ENCODE measurements at regions not wholly inside any gene's neighbourhood (a gene's known extent, or its start where the extent isn't known, plus 50 kb on each side); places are given as distances from the start of the nearest gene placed in this dataset.

GRCh38 chr14:94679937-94680861 is 68.0 kb downstream of the SERPINA3 start:
- TF ChIP-seq, protein P1, sequence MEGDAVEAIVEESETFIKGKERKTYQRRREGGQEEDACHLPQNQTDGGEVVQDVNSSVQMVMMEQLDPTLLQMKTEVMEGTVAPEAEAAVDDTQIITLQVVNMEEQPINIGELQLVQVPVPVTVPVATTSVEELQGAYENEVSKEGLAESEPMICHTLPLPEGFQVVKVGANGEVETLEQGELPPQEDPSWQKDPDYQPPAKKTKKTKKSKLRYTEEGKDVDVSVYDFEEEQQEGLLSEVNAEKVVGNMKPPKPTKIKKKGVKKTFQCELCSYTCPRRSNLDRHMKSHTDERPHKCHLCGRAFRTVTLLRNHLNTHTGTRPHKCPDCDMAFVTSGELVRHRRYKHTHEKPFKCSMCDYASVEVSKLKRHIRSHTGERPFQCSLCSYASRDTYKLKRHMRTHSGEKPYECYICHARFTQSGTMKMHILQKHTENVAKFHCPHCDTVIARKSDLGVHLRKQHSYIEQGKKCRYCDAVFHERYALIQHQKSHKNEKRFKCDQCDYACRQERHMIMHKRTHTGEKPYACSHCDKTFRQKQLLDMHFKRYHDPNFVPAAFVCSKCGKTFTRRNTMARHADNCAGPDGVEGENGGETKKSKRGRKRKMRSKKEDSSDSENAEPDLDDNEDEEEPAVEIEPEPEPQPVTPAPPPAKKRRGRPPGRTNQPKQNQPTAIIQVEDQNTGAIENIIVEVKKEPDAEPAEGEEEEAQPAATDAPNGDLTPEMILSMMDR (IDR thresholded peaks at IDR 0.05): no peak
- TF ChIP-seq RARB (CRISPR knock-in tag; IDR thresholded peaks at IDR 0.05): no peak
- TF ChIP-seq FOXS1 (CRISPR knock-in tag; IDR thresholded peaks at IDR 0.05): no peak
- no peak for TF ChIP-seq ELK1 (IDR thresholded peaks at IDR 0.05; ENCODE audit: low read depth, low read length)
- no peak for TF ChIP-seq NPAS2 (CRISPR knock-in tag; IDR thresholded peaks at IDR 0.05; ENCODE audit: borderline replicate concordance)
